Stimulated activated naive CD8-positive, alpha-beta T cell treated with anti-CD3 and anti-CD28 coated beads, Interleukin-15, Interleukin-2, amounts not matched to agents 100 ng/mL and 50 ng/mL, for 24 hours (primary cell): ENCODE measurements at regions not wholly inside any gene's neighbourhood (a gene's known extent, or its start where the extent isn't known, plus 50 kb on each side); places are given as distances from the start of the nearest gene placed in this dataset.

ENCODE experiments used
- H3K27ac Mint-ChIP-seq: one replicate; pipeline ENCODE4 v1.8.0; 2021; ENCODE audit warnings: mild to moderate bottlenecking, mixed read lengths
- H3K27me3 Mint-ChIP-seq: one replicate; pipeline ENCODE4 v1.8.0; 2021; ENCODE audit warnings: mixed read lengths
- H3K36me3 Mint-ChIP-seq: one replicate; pipeline ENCODE4 v1.8.0; 2021; ENCODE audit warnings: low read depth, mixed read lengths
- H3K4me1 Mint-ChIP-seq: one replicate; pipeline ENCODE4 v1.8.0; 2021; ENCODE audit warnings: low read depth, mixed read lengths
- H3K4me3 Mint-ChIP-seq: one replicate; pipeline ENCODE4 v1.8.0; 2021; ENCODE audit warnings: mild to moderate bottlenecking, mixed read lengths
- H3K9me3 Mint-ChIP-seq: one replicate; pipeline ENCODE4 v1.8.0; 2021; ENCODE audit warnings: mixed read lengths

GRCh38 chr17:71335212-71335611 lies 785.6 kb upstream of the SOX9 start:
- H3K4me3 Mint-ChIP-seq = no peak overlapping the region
- H3K4me1 Mint-ChIP-seq = no peaks in the 10 kb centered on the region
- no peaks in the 10 kb centered on the region for H3K9me3 Mint-ChIP-seq
- H3K27me3 Mint-ChIP-seq = no peaks in the 10 kb centered on the region
- H3K36me3 Mint-ChIP-seq = no peaks in the 10 kb centered on the region
- no peak overlapping the region for H3K27ac Mint-ChIP-seq

GRCh38 chr17:71337938-71338337 lies 782.9 kb upstream of the SOX9 start:
- Mint-ChIP-seq H3K9me3 (no peaks in the 10 kb centered on the region), H3K4me3 (no peak overlapping the region), H3K36me3 (no peaks in the 10 kb centered on the region), H3K4me1 (no peaks in the 10 kb centered on the region), H3K27ac (no peak overlapping the region), H3K27me3 (no peaks in the 10 kb centered on the region)

- H3K4me1 Mint-ChIP-seq = no peaks in the 10 kb centered on the region
- H3K9me3 Mint-ChIP-seq = no peaks in the 10 kb centered on the region
- H3K27ac Mint-ChIP-seq = no peak overlapping the region
- no peak overlapping the region for H3K4me3 Mint-ChIP-seq
- no peaks in the 10 kb centered on the region for H3K36me3 Mint-ChIP-seq
- H3K27me3 Mint-ChIP-seq = no peaks in the 10 kb centered on the region
These were observed 782.4 kb upstream of the SOX9 start for GRCh38 chr17:71338396-71338795.

- H3K9me3 Mint-ChIP-seq = no peaks in the 10 kb centered on the region
- no peaks in the 10 kb centered on the region for H3K4me1 Mint-ChIP-seq
- no peaks in the 10 kb centered on the region for H3K36me3 Mint-ChIP-seq
- H3K27ac Mint-ChIP-seq = no peak overlapping the region
- H3K4me3 Mint-ChIP-seq = no peak overlapping the region
- no peaks in the 10 kb centered on the region for H3K27me3 Mint-ChIP-seq
These were observed 781.6 kb upstream of the SOX9 start for GRCh38 chr17:71339206-71339605.

GRCh38 chr17:71342737-71343136 lies 778.1 kb upstream of the SOX9 start:
- Mint-ChIP-seq H3K36me3 (no peaks in the 10 kb centered on the region), H3K27me3 (no peaks in the 10 kb centered on the region)

GRCh38 chr17:71349908-71350600 lies 770.8 kb upstream of the SOX9 start:
- Mint-ChIP-seq H3K4me3 (no peak overlapping the region), H3K27ac (no peak overlapping the region), H3K36me3 (no peaks in the 10 kb centered on the region), H3K4me1 (no peaks in the 10 kb centered on the region), H3K27me3 (no peaks in the 10 kb centered on the region), H3K9me3 (peaks cover 9% of the 10 kb centered on the region)

More at GRCh38 chr17:71342737-71343136, 778.1 kb upstream of the SOX9 start:
- Mint-ChIP-seq H3K27ac (no peak overlapping the region), H3K9me3 (peaks cover 3% of the 10 kb centered on the region), H3K4me1 (no peaks in the 10 kb centered on the region), H3K4me3 (no peak overlapping the region)

GRCh38 chr17:71360301-71360700 lies 760.5 kb upstream of the SOX9 start:
- H3K9me3 Mint-ChIP-seq = peaks cover 27% of the 10 kb centered on the region
- no peak overlapping the region for H3K4me3 Mint-ChIP-seq
- H3K4me1 Mint-ChIP-seq = no peaks in the 10 kb centered on the region
- no peaks in the 10 kb centered on the region for H3K36me3 Mint-ChIP-seq
- H3K27me3 Mint-ChIP-seq = no peaks in the 10 kb centered on the region
- H3K27ac Mint-ChIP-seq = no peak overlapping the region

GRCh38 chr17:71361656-71362450 lies 759.0 kb upstream of the SOX9 start:
- H3K4me3 Mint-ChIP-seq = no peak overlapping the region
- no peak overlapping the region for H3K27ac Mint-ChIP-seq

GRCh38 chr17:71363661-71364060 lies 757.2 kb upstream of the SOX9 start:
- Mint-ChIP-seq H3K4me1 (no peaks in the 10 kb centered on the region), H3K27ac (no peak overlapping the region), H3K27me3 (no peaks in the 10 kb centered on the region), H3K36me3 (no peaks in the 10 kb centered on the region), H3K9me3 (peaks cover 23% of the 10 kb centered on the region), H3K4me3 (no peak overlapping the region)

More at GRCh38 chr17:71361656-71362450, 759.0 kb upstream of the SOX9 start:
- no peaks in the 10 kb centered on the region for H3K4me1 Mint-ChIP-seq
- H3K9me3 Mint-ChIP-seq = peaks cover 27% of the 10 kb centered on the region
- H3K27me3 Mint-ChIP-seq = no peaks in the 10 kb centered on the region
- H3K36me3 Mint-ChIP-seq = no peaks in the 10 kb centered on the region

- Mint-ChIP-seq H3K9me3 (no peaks in the 10 kb centered on the region), H3K4me3 (no peak overlapping the region), H3K27ac (no peak overlapping the region), H3K27me3 (no peaks in the 10 kb centered on the region), H3K4me1 (no peaks in the 10 kb centered on the region), H3K36me3 (no peaks in the 10 kb centered on the region)
These were observed 749.0 kb upstream of the SOX9 start for GRCh38 chr17:71371809-71372208.

- no peaks in the 10 kb centered on the region for H3K27me3 Mint-ChIP-seq
- H3K4me3 Mint-ChIP-seq = no peak overlapping the region
- H3K36me3 Mint-ChIP-seq = no peaks in the 10 kb centered on the region
- peaks cover 19% of the 10 kb centered on the region for H3K9me3 Mint-ChIP-seq
- no peaks in the 10 kb centered on the region for H3K4me1 Mint-ChIP-seq
- no peak overlapping the region for H3K27ac Mint-ChIP-seq
These were observed 744.9 kb upstream of the SOX9 start for GRCh38 chr17:71375948-71376347.

- no peaks in the 10 kb centered on the region for H3K4me1 Mint-ChIP-seq
- H3K27me3 Mint-ChIP-seq = no peaks in the 10 kb centered on the region
- peaks cover 22% of the 10 kb centered on the region for H3K9me3 Mint-ChIP-seq
These were observed 743.9 kb upstream of the SOX9 start for GRCh38 chr17:71376933-71377332.

GRCh38 chr17:71378036-71378435 lies 742.8 kb upstream of the SOX9 start:
- Mint-ChIP-seq H3K27me3 (no peaks in the 10 kb centered on the region), H3K4me1 (no peaks in the 10 kb centered on the region), H3K27ac (no peak overlapping the region), H3K36me3 (no peaks in the 10 kb centered on the region), H3K9me3 (peaks cover 22% of the 10 kb centered on the region), H3K4me3 (no peak overlapping the region)

More at GRCh38 chr17:71376933-71377332, 743.9 kb upstream of the SOX9 start:
- H3K36me3 Mint-ChIP-seq = no peaks in the 10 kb centered on the region
- no peak overlapping the region for H3K27ac Mint-ChIP-seq
- H3K4me3 Mint-ChIP-seq = no peak overlapping the region

GRCh38 chr17:71378741-71379140 lies 742.1 kb upstream of the SOX9 start:
- Mint-ChIP-seq H3K27ac (no peak overlapping the region), H3K9me3 (peaks cover 25% of the 10 kb centered on the region), H3K36me3 (no peaks in the 10 kb centered on the region), H3K4me1 (no peaks in the 10 kb centered on the region), H3K4me3 (no peak overlapping the region), H3K27me3 (no peaks in the 10 kb centered on the region)

- H3K4me1 Mint-ChIP-seq = no peaks in the 10 kb centered on the region
- H3K9me3 Mint-ChIP-seq = peaks cover 25% of the 10 kb centered on the region
- H3K36me3 Mint-ChIP-seq = no peaks in the 10 kb centered on the region
- no peak overlapping the region for H3K4me3 Mint-ChIP-seq
- no peaks in the 10 kb centered on the region for H3K27me3 Mint-ChIP-seq
- H3K27ac Mint-ChIP-seq = no peak overlapping the region
These were observed 741.3 kb upstream of the SOX9 start for GRCh38 chr17:71379512-71379911.
